Osteoblast (primary cell): ENCODE measurements at regions not wholly inside any gene's neighbourhood (a gene's known extent, or its start where the extent isn't known, plus 50 kb on each side); places are given as distances from the start of the nearest gene placed in this dataset.
"Not testable (repeated sequence)": the region's sequence is repeated elsewhere in the genome, so short reads cannot be mapped to it uniquely, and the experiment has no call there.

Experiments
- DNase-seq: peaks from one replicate; pipeline ENCODE4 v3.0.0; 2011; ENCODE audit warnings: low spot score, mixed read lengths; ENCODE audit not compliant: insufficient read length; ENCODE audit errors: missing footprints
- H2AFZ ChIP-seq: 2 replicates; pipeline ENCODE4 v1.6.0; 2011; ENCODE audit warnings: mild to moderate bottlenecking, low read length
- H3K27ac ChIP-seq: 2 replicates; pipeline ENCODE4 v1.5.1; 2011; ENCODE audit warnings: mild to moderate bottlenecking, low read depth, low read length, moderate library complexity
- H3K27me3 ChIP-seq: 2 replicates; pipeline ENCODE4 v1.6.0; 2012; ENCODE audit warnings: mild to moderate bottlenecking, control low read depth, inconsistent platforms, low read length, moderate library complexity; ENCODE audit not compliant: insufficient read depth
- H3K36me3 ChIP-seq: 2 replicates; pipeline ENCODE4 v1.5.1; 2011; ENCODE audit warnings: mild to moderate bottlenecking, low read length, control low read depth, moderate library complexity; ENCODE audit not compliant: insufficient read depth
- H3K4me1 ChIP-seq: 2 replicates; pipeline ENCODE4 v1.5.1; 2011; ENCODE audit warnings: mild to moderate bottlenecking, low read length, control low read depth, moderate library complexity; ENCODE audit not compliant: insufficient read depth
- H3K4me2 ChIP-seq: 2 replicates; pipeline ENCODE4 v1.6.0; 2011; ENCODE audit warnings: mild to moderate bottlenecking, low read length; ENCODE audit not compliant: insufficient read depth
- H3K4me3 ChIP-seq: fragments of 200-600 bp; sonication (generic); 3 replicates; pipeline ENCODE4 v1.5.1; 2012; ENCODE audit warnings: mild to moderate bottlenecking, low read length, inconsistent platforms; ENCODE audit not compliant: insufficient read depth
- H3K79me2 ChIP-seq: 2 replicates; pipeline ENCODE4 v1.6.0; 2012; ENCODE audit warnings: mild to moderate bottlenecking, low read length, control low read depth, inconsistent platforms; ENCODE audit not compliant: insufficient read depth
- H3K9me3 ChIP-seq: 2 replicates; pipeline ENCODE4 v1.5.1; 2011; ENCODE audit warnings: low read depth, low read length, control low read depth
- H4K20me1 ChIP-seq: 2 replicates; pipeline ENCODE4 v1.6.0; 2012; ENCODE audit warnings: mild to moderate bottlenecking, low read length, control low read depth; ENCODE audit not compliant: insufficient read depth
- CTCF ChIP-seq: IDR thresholded peaks from 2 replicates; pipeline ENCODE4 v1.5.1; 2011; ENCODE audit warnings: mild to moderate bottlenecking, low read depth, low read length, moderate library complexity; ENCODE audit errors: extremely low read depth

GRCh38 chr6:68059261-68059660 is 575.8 kb upstream of the ADGRB3 start:
- no peak for DNase-seq
- Histone ChIP-seq H3K79me2 (no peaks in the 10 kb centered on the region), H2AFZ (no peak overlapping the region), H3K9me3 (no peaks in the 10 kb centered on the region), H3K4me1 (no peaks in the 10 kb centered on the region), H3K36me3 (no peaks in the 10 kb centered on the region), H3K4me2 (no peak overlapping the region), H3K27me3 (no peaks in the 10 kb centered on the region), H3K27ac (no peak overlapping the region), H4K20me1 (no peaks in the 10 kb centered on the region), H3K4me3 (no peak overlapping the region)
- no peak for TF ChIP-seq CTCF

GRCh38 chr6:68056596-68056995 is 578.5 kb upstream of the ADGRB3 start:
- not testable (repeated sequence) for H3K27ac ChIP-seq, H3K36me3 ChIP-seq, H3K4me1 ChIP-seq, H3K79me2 ChIP-seq, H3K4me3 ChIP-seq, H3K27me3 ChIP-seq, H3K4me2 ChIP-seq, H3K9me3 ChIP-seq, H4K20me1 ChIP-seq, DNase-seq, H2AFZ ChIP-seq

GRCh38 chr6:68054756-68055155 is 580.3 kb upstream of the ADGRB3 start:
- no peak overlapping the region for H3K4me2 ChIP-seq
- no peaks in the 10 kb centered on the region for H3K27me3 ChIP-seq
- H3K9me3 ChIP-seq = no peaks in the 10 kb centered on the region
- no peak overlapping the region for H2AFZ ChIP-seq
- no peak for TF ChIP-seq CTCF
- H3K79me2 ChIP-seq = no peaks in the 10 kb centered on the region
- H3K36me3 ChIP-seq = no peaks in the 10 kb centered on the region
- no peak for DNase-seq
- no peaks in the 10 kb centered on the region for H3K4me1 ChIP-seq
- no peak overlapping the region for H3K4me3 ChIP-seq
- no peaks in the 10 kb centered on the region for H4K20me1 ChIP-seq
- H3K27ac ChIP-seq = no peak overlapping the region

- no peaks in the 10 kb centered on the region for H3K9me3 ChIP-seq
- H3K27me3 ChIP-seq = no peaks in the 10 kb centered on the region
- no peaks in the 10 kb centered on the region for H3K36me3 ChIP-seq
- no peaks in the 10 kb centered on the region for H4K20me1 ChIP-seq
- H3K4me3 ChIP-seq = no peak overlapping the region
- no peaks in the 10 kb centered on the region for H3K4me1 ChIP-seq
- no peaks in the 10 kb centered on the region for H3K79me2 ChIP-seq
- H3K27ac ChIP-seq = no peak overlapping the region
- no peak overlapping the region for H2AFZ ChIP-seq
- TF ChIP-seq CTCF = no peak
- no peak overlapping the region for H3K4me2 ChIP-seq
- DNase-seq = no peak
These were observed 581.2 kb upstream of the ADGRB3 start for GRCh38 chr6:68053805-68054373.
